Ascending aorta (tissue), 2 donors: ENCODE measurements at regions not wholly inside any gene's neighbourhood (a gene's known extent, or its start where the extent isn't known, plus 50 kb on each side); places are given as distances from the start of the nearest gene placed in this dataset.

Source experiments
- DNase-seq, 2 donors: peaks; one replicate each; pipeline ENCODE4 v3.0.0-alpha.2; 2019; ENCODE audit warnings: low spot score in 2 of 2
- H3K27ac ChIP-seq, 2 donors: fragments of 200-600 bp; sonication (generic); one replicate each; pipeline ENCODE4 v1.5.1; 2016 to 2017; ENCODE audit warnings: mild to moderate bottlenecking in 1 of 2
- H3K27me3 ChIP-seq: fragments of 200-600 bp; sonication (generic); one replicate; pipeline ENCODE4 v1.5.1; 2017
- H3K36me3 ChIP-seq, 2 donors: fragments of 200-600 bp; sonication (generic); one replicate each; pipeline ENCODE4 v1.5.1; 2016
- H3K4me1 ChIP-seq, 2 donors: fragments of 200-600 bp; sonication (generic); one replicate each; pipeline ENCODE4 v1.5.1; 2016 to 2017; ENCODE audit warnings: mild to moderate bottlenecking in 1 of 2
- H3K4me3 ChIP-seq, 2 donors: fragments of 200-600 bp; sonication (generic); one replicate each; pipeline ENCODE4 v1.5.1; 2016 to 2017; ENCODE audit warnings: mild to moderate bottlenecking in 1 of 2
- H3K9me3 ChIP-seq, 2 donors: fragments of 200-600 bp; sonication (generic); one replicate each; pipeline ENCODE4 v1.5.1; 2016
- intact Hi-C: fragments of 100-400 bp; cut with DNase I; formaldehyde crosslinking; loops from one replicate; pipeline ENCODE4 v1.15.1; 2023
- TF ChIP-seq, protein P1 (sequence below), 3 experiments: fragments of 200-600 bp in 2 of 3; fragments of 450-650 bp in 1 of 3; sonication (generic) in 2 of 3; IDR thresholded peaks; one replicate each; pipeline ENCODE4 v1.5.1; 2016 to 2019; ENCODE audit warnings: antibody characterized with exemption in 3 of 3, mild to moderate bottlenecking in 1 of 3, moderate library complexity in 1 of 3

DNA sequence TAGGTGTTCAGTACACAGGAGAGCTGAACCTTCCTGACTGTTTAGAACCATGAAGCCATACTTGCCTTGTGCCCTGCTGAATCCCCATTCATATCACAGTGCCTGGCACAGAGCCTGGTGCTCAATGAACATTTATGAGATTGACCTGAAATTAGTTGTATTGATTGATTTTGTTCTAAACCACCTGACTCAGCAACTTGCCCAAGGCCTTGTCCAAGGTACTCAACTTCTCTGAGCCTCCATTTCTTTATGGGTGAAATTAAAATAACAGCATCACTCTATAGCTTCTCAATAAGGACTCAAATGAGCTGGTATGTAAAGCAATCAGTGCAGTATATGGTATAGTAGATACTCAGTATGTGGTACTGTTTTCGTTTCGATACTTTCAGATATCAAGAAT, 208.1 kb downstream of the SLC39A8 start:
- intact Hi-C loops = no loop called here
- no peak overlapping the region for H3K4me3 ChIP-seq
- no peaks in the 10 kb centered on the region for H3K36me3 ChIP-seq
- no peak overlapping the region for H3K27ac ChIP-seq
- TF ChIP-seq, protein P1, sequence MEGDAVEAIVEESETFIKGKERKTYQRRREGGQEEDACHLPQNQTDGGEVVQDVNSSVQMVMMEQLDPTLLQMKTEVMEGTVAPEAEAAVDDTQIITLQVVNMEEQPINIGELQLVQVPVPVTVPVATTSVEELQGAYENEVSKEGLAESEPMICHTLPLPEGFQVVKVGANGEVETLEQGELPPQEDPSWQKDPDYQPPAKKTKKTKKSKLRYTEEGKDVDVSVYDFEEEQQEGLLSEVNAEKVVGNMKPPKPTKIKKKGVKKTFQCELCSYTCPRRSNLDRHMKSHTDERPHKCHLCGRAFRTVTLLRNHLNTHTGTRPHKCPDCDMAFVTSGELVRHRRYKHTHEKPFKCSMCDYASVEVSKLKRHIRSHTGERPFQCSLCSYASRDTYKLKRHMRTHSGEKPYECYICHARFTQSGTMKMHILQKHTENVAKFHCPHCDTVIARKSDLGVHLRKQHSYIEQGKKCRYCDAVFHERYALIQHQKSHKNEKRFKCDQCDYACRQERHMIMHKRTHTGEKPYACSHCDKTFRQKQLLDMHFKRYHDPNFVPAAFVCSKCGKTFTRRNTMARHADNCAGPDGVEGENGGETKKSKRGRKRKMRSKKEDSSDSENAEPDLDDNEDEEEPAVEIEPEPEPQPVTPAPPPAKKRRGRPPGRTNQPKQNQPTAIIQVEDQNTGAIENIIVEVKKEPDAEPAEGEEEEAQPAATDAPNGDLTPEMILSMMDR (IDR thresholded peaks at IDR 0.05) = no peak
- peaks cover 0 to 7% of the 10 kb centered on the region in 2 donors for H3K4me1 ChIP-seq
- no peaks in the 10 kb centered on the region for H3K9me3 ChIP-seq
- no peak for DNase-seq
- no peaks in the 10 kb centered on the region for H3K27me3 ChIP-seq

DNA sequence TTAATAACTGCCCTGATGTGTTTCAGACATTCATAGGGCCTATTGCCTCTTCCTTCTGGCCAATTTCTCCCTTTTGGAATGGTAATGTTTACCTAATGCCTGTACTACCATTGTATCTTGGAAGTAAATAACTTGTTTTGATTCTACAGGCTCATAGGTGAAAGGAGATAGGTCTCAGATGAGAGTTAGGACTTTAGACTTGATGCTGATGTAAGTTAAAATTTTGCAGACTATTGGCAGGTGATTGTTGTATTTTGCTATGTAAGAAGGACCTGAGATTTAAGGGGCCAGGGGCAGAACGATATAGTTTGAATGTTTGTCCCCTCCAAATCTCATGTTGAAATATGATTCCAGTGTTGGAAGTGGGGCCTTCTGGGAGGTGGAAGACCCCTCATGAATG, 215.5 kb downstream of the SLC39A8 start:
- no peaks in the 10 kb centered on the region for H3K4me1 ChIP-seq
- intact Hi-C loops = no loop called here
- H3K36me3 ChIP-seq = no peaks in the 10 kb centered on the region
- H3K27me3 ChIP-seq = no peaks in the 10 kb centered on the region
- H3K9me3 ChIP-seq = peaks cover 0 to 5% of the 10 kb centered on the region in 2 donors
- no peak for DNase-seq
- H3K4me3 ChIP-seq = no peak overlapping the region
- TF ChIP-seq, protein P1 (IDR thresholded peaks at IDR 0.05) = no peak
- H3K27ac ChIP-seq = no peak overlapping the region
